T47D (cell line): ENCODE measurements at regions not wholly inside any gene's neighbourhood (a gene's known extent, or its start where the extent isn't known, plus 50 kb on each side); places are given as distances from the start of the nearest gene placed in this dataset.
A peak's percentile ranks its signal among the peaks of the same experiment; 100 is the strongest.
"Not testable (repeated sequence)": the region's sequence is repeated elsewhere in the genome, so short reads cannot be mapped to it uniquely, and the experiment has no call there.

Experiments used
- DNase-seq, 2 experiments: peaks; one replicate each; pipeline versions ENCODE4 v3.0.0 to v3.0.0-alpha.2; 2011 to 2012; ENCODE audit warnings: low read depth in 1 of 2, low spot score in 1 of 2
- JUND ChIP-seq: IDR thresholded peaks from 2 replicates; pipeline ENCODE4 v1.6.1; 2012; ENCODE audit warnings: low read depth
- in situ Hi-C: cut with HindIII; loops from 2 replicates; pipeline ENCODE4 v1.10.0; 2016; ENCODE audit warnings: low sequenced_read_pairs, low pct_unique_long_range_greater_than_20kb

DNA sequence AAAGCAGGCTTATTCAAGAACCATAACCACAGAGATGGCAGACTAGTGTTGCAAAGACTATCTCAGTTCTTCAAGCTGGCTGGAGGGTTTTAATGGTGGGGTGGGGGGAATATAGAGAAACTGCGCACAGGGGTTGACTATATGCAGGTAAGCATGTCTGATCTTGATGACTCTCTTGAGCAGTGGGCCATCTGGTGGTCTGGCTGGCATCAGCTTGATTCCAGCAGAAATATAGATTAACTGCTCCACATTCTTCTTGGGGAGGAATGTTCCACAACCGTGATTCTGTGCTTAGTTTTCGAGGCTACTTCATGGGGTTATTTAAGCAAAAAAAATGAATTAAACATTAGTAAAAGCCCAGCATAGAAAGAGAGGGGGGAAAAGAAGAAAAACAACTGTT, 158.8 kb upstream of the PGR start:
- no peak for TF ChIP-seq JUND
- DNase-seq, result no peak
- in situ Hi-C loops, result no loop called here

DNA sequence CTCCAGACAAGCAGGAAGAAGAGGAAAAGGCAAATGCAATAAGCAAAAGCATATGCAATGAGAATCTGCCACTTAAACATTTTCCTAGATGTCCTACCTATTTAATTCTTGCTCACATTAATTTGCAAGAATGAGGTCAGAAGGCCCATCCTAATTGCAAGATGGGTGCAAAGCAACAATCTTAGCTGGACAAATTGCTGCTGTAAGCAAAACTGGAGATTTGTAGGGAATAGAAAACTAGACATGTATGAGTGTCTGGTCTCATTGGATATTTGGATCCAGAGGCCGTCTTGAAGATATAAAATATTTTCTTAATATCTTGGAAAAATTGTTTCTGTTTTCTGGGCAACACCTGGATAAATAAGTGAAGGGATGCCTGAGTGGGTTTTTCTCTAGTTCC, 150.1 kb upstream of the PGR start:
- no peak for DNase-seq
- in situ Hi-C loops, result no loop called here
- no peak for TF ChIP-seq JUND

DNA sequence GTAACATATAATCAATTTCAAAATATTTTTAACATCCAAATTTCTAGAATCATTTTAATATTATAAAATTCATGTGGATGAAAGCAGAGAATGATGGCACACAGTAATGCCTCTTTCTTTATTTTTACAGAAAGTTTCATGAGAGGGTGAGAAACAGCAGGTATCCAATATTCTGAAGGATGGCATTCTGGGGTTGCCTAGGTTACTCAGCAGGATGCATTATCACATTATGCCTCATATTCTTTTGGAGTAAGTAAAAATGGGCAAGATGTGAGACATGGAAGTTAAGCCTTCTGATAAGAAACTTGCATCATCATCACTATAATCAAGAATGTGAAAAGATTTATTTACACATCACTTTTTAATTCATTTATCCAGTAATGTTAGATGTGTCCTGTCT, 148.7 kb upstream of the PGR start:
- DNase-seq, result no peak
- in situ Hi-C loops, result no loop called here
- no peak for TF ChIP-seq JUND

DNA sequence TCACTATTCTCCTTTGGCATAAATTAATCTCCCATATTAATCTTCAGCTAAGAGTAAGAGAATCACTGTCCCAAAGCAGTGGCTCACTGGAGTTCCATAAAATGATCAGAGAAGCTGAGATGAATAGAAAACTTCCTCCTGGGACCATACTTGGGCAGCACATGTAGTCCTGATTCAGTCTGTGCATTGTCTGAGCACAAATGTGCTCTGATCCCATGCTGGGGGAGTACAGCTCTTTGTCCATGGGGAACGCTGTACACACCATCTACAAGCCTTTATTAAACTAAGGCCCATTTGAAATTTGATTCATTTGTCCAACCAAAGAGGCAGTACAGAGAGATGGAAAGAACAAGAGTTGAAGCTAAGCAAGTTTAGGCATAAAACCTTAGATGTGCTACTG, 147.4 kb upstream of the PGR start:
- in situ Hi-C loops, result no loop called here
- no peak for TF ChIP-seq JUND
- DNase-seq, result no peak

GRCh38 chr11:101269990-101270660, 140.5 kb upstream of the PGR start:
- in situ Hi-C loops, result no loop called here
- TF ChIP-seq JUND, result no peak
- DNase-seq, result no peak

DNA sequence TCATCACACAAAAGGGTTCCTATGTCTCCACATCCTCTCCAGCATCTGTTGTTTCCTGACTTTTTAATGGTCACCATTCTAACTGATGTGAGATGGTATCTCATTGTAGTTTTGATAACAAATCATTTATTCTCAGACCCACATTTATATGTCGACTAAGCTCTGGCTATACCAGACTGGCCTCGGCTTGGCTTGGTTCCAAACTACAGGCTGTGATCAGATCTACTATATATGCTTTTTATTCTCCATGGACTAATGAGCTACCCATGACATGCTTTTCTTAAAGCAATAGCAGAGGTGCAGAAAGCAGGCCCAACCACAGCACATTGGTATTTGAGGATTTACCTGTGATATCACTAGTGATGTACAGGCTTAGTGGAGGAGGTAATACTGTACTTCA, 139.8 kb upstream of the PGR start:
- in situ Hi-C loops, result no loop called here
- DNase-seq, result no peak
- TF ChIP-seq JUND, result no peak

- DNase-seq, result no peak
- in situ Hi-C loops, result no loop called here
- no peak for TF ChIP-seq JUND
Observed at GRCh38 chr11:101267654-101268053, 138.0 kb upstream of the PGR start.

- no peak for DNase-seq
- TF ChIP-seq JUND, result no peak
- in situ Hi-C loops, result no loop called here
Observed at GRCh38 chr11:101264306-101264705, 134.7 kb upstream of the PGR start.

DNA sequence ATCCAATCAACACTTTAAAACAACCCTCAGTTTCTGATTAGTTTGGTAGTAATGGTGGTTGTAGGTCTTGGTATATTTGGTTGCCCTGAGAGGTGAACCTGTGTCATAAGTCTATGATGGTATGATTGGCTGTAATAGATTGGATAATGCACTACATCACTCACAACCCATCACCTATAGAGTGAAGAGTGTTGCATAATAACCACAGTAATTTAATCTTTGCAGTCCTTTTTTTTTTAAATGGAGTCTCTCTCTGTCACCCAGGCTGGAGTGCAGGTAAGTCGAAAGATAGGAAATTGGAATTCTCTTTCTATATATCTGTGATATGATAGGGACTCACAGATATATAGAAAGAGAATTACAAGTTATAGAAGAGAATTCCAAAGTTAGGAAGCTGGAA, 133.4 kb upstream of the PGR start:
- DNase-seq, result no peak
- in situ Hi-C loops, result no loop called here
- no peak for TF ChIP-seq JUND

- no peak for DNase-seq
- in situ Hi-C loops, result no loop called here
- no peak for TF ChIP-seq JUND
Observed at GRCh38 chr11:101262258-101262657, 132.6 kb upstream of the PGR start.

DNA sequence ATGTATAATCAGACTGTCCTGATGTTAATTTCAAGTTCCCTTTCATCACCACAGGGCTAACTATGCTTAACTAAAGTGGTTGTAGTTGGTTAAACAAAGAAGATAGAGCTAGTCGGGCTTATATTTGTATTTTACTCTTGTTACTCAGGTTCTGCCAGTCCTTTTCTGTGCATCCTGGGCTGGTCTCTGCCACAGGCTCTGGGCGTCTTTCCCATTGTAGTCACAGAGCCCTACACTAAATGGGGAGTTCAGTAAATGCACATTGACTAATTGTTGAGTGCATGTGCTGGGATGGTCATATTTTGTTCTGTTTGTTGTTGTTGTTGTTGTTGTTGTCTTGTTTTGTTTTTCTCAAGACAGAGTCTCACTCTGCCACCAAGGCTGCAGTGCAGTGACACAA, 125.4 kb upstream of the PGR start:
- in situ Hi-C loops, result no loop called here
- DNase-seq, result peak in 1 of 2 experiments; percentile 78
- TF ChIP-seq JUND, result no peak

GRCh38 chr11:101254037-101254436, 124.4 kb upstream of the PGR start:
- no peak for TF ChIP-seq JUND
- in situ Hi-C loops, result no loop called here
- DNase-seq, result no peak

DNA sequence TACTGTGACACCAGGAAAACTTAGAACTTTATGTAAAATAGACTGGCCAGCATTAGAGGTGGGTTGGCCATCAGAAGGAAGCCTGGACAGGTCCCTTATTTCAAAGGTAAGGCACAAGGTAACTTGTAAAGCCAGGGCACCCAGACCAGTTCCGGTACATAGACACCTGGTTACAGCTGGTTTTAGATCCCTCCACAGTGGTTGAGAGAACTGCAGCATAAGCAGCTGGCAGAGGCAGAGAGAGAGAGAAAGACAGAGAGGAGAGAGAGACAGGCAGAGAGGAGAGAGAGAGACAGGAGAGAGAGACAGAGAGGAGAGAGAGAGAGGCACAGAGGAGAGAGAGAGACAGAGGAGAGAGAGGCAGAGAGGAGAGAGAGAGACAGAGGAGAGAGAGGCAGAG, 116.0 kb upstream of the PGR start:
- in situ Hi-C loops, result not testable (repeated sequence)
- peak in 1 of 2 experiments; percentile 35 for DNase-seq

GRCh38 chr11:101245081-101245480, 115.5 kb upstream of the PGR start:
- DNase-seq, in situ Hi-C loops: not testable (repeated sequence)
